GM23338 (cell line): ENCODE measurements at regions not wholly inside any gene's neighbourhood (a gene's known extent, or its start where the extent isn't known, plus 50 kb on each side); places are given as distances from the start of the nearest gene placed in this dataset.

Experiments
- ATAC-seq: fragments of 200-7000 bp; cut with Tn5 transposase; 3 replicates; pipeline ENCODE4 v1.9.1; 2020
- DNase-seq: peaks from one replicate; pipeline ENCODE4 v3.0.0-alpha.2; 2015; ENCODE audit warnings: low spot score
- H2AFZ ChIP-seq: fragments of 200-600 bp; sonication (generic); 2 replicates; pipeline ENCODE4 v1.8.0; 2016; ENCODE audit warnings: antibody characterized with exemption, mild to moderate bottlenecking, moderate library complexity
- H3F3A ChIP-seq: fragments of 200-600 bp; sonication (generic); replicated peaks from 2 replicates; pipeline ENCODE4 v1.8.0; 2017; ENCODE audit warnings: antibody characterized with exemption, mixed run types, low read depth
- H3K27ac ChIP-seq: fragments of 200-600 bp; sonication (generic); 2 replicates; pipeline ENCODE4 v1.6.1; 2016; ENCODE audit warnings: low read depth
- H3K27me3 ChIP-seq: fragments of 200-600 bp; sonication (generic); 2 replicates; pipeline ENCODE4 v1.8.0; 2016; ENCODE audit warnings: mild to moderate bottlenecking, mixed run types, moderate library complexity; ENCODE audit not compliant: insufficient read depth
- H3K36me3 ChIP-seq: fragments of 200-600 bp; sonication (generic); 2 replicates; pipeline ENCODE4 v1.8.0; 2016; ENCODE audit warnings: mild to moderate bottlenecking; ENCODE audit not compliant: insufficient read depth
- H3K4me1 ChIP-seq: fragments of 200-600 bp; sonication (generic); 2 replicates; pipeline ENCODE4 v1.8.0; 2016; ENCODE audit warnings: mild to moderate bottlenecking, moderate library complexity; ENCODE audit not compliant: insufficient read depth
- H3K4me2 ChIP-seq: fragments of 200-600 bp; sonication (generic); 2 replicates; pipeline ENCODE4 v1.7.1; 2017; ENCODE audit warnings: mixed run types
- H3K4me3 ChIP-seq: fragments of 200-600 bp; sonication (generic); 2 replicates; pipeline ENCODE4 v1.6.1; 2016; ENCODE audit warnings: mixed run types
- H3K79me2 ChIP-seq: fragments of 200-600 bp; sonication (generic); replicated peaks from 2 replicates; pipeline ENCODE4 v1.8.0; 2017; ENCODE audit warnings: mild to moderate bottlenecking; ENCODE audit not compliant: insufficient read depth
- H3K9me2 ChIP-seq: fragments of 200-600 bp; sonication (generic); 2 replicates; pipeline ENCODE4 v1.8.0; 2017; ENCODE audit not compliant: insufficient read depth
- H4K20me1 ChIP-seq: fragments of 200-600 bp; sonication (generic); replicated peaks from 2 replicates; pipeline ENCODE4 v1.8.0; 2017; ENCODE audit warnings: mild to moderate bottlenecking; ENCODE audit not compliant: insufficient read depth
- H3K27ac Mint-ChIP-seq: 2 replicates; pipeline ENCODE4 v1.8.0; 2020; ENCODE audit warnings: inconsistent platforms, mild to moderate bottlenecking, moderate library complexity, mixed read lengths
- H3K27me3 Mint-ChIP-seq: 3 replicates; pipeline ENCODE4 v1.8.0; 2022; ENCODE audit warnings: low read depth, mild to moderate bottlenecking, moderate library complexity, mixed read lengths, inconsistent platforms; ENCODE audit not compliant: insufficient read depth, poor library complexity
- H3K36me3 Mint-ChIP-seq: 3 replicates; pipeline ENCODE4 v1.8.0; 2021; ENCODE audit warnings: low read depth, mild to moderate bottlenecking, inconsistent platforms, moderate library complexity, mixed read lengths
- H3K4me1 Mint-ChIP-seq: 3 replicates; pipeline ENCODE4 v1.8.0; 2020; ENCODE audit warnings: mild to moderate bottlenecking, inconsistent platforms, mixed read lengths
- H3K4me3 Mint-ChIP-seq: 3 replicates; pipeline ENCODE4 v1.8.0; 2021; ENCODE audit warnings: moderate library complexity, mild to moderate bottlenecking, inconsistent platforms, mixed read lengths
- H3K9me3 Mint-ChIP-seq: 3 replicates; pipeline ENCODE4 v1.8.0; 2020; ENCODE audit warnings: moderate library complexity, mild to moderate bottlenecking, inconsistent platforms, mixed read lengths
- EZH2 ChIP-seq: fragments of 200-600 bp; sonication (generic); IDR thresholded peaks from one replicate; pipeline ENCODE4 v1.8.0; 2017; ENCODE audit warnings: antibody characterized with exemption, mild to moderate bottlenecking, low read depth; ENCODE audit not compliant: unreplicated experiment
- NANOG ChIP-seq: IDR thresholded peaks from 2 replicates; pipeline ENCODE4 v1.6.1; 2016; ENCODE audit warnings: antibody characterized with exemption, borderline replicate concordance
- POLR2AphosphoS5 ChIP-seq: IDR thresholded peaks from 2 replicates; pipeline ENCODE4 v1.6.1; 2016; ENCODE audit warnings: antibody characterized with exemption, low read depth
- TF ChIP-seq, protein P1 (sequence below): IDR thresholded peaks from 2 replicates; pipeline ENCODE4 v1.6.1; 2016; ENCODE audit warnings: antibody characterized with exemption
- TF ChIP-seq, protein P2 (sequence below), 2 experiments: fragments of 200-600 bp in 1 of 2; sonication (generic) in 1 of 2; conservative IDR thresholded peaks; 2 replicates each; pipeline versions ENCODE4 v1.5.1 to v1.6.1; 2016 to 2017; ENCODE audit warnings: antibody characterized with exemption in 2 of 2, low read depth in 2 of 2, mild to moderate bottlenecking in 2 of 2, moderate library complexity in 1 of 2

DNA sequence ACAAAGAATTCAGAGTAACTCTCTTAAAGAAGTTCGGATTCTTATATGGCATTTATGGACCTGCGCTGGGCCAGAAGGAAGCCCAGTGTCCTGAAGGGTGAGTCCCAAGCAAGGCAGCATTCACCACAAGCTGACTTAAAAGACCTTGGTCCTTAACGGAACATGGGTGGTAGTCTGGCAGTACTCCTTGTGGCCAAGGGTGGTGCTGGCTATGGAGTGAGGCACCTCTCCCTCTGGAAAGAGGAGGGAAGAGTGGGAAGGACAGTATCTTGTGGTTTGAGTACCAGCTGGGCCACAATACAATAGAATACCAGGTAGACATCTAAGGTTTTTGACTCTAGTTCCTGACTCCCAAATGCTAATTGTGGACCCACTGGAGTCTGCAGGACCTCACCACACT is 425.7 kb upstream of the CYLC2 start:
- Mint-ChIP-seq H3K36me3 (peaks cover 21% of the 10 kb centered on the region; the same call in 2 of the 3 replicates), H3K4me1 (no peaks in the 10 kb centered on the region), H3K9me3 (peaks cover 83% of the 10 kb centered on the region), H3K27ac (no peak overlapping the region), H3K27me3 (no peaks in the 10 kb centered on the region), H3K4me3 (no peak overlapping the region)
- ATAC-seq, result no peak
- H3K27me3 ChIP-seq, result no peaks in the 10 kb centered on the region
- H3K79me2 ChIP-seq, result no peaks in the 10 kb centered on the region
- no peaks in the 10 kb centered on the region; the same call in 1 of the 2 replicates for H3K36me3 ChIP-seq
- no peak overlapping the region for H3K4me2 ChIP-seq
- TF ChIP-seq, protein P1, sequence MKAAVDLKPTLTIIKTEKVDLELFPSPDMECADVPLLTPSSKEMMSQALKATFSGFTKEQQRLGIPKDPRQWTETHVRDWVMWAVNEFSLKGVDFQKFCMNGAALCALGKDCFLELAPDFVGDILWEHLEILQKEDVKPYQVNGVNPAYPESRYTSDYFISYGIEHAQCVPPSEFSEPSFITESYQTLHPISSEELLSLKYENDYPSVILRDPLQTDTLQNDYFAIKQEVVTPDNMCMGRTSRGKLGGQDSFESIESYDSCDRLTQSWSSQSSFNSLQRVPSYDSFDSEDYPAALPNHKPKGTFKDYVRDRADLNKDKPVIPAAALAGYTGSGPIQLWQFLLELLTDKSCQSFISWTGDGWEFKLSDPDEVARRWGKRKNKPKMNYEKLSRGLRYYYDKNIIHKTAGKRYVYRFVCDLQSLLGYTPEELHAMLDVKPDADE, result no peak
- TF ChIP-seq NANOG, result no peak
- TF ChIP-seq, protein P2, sequence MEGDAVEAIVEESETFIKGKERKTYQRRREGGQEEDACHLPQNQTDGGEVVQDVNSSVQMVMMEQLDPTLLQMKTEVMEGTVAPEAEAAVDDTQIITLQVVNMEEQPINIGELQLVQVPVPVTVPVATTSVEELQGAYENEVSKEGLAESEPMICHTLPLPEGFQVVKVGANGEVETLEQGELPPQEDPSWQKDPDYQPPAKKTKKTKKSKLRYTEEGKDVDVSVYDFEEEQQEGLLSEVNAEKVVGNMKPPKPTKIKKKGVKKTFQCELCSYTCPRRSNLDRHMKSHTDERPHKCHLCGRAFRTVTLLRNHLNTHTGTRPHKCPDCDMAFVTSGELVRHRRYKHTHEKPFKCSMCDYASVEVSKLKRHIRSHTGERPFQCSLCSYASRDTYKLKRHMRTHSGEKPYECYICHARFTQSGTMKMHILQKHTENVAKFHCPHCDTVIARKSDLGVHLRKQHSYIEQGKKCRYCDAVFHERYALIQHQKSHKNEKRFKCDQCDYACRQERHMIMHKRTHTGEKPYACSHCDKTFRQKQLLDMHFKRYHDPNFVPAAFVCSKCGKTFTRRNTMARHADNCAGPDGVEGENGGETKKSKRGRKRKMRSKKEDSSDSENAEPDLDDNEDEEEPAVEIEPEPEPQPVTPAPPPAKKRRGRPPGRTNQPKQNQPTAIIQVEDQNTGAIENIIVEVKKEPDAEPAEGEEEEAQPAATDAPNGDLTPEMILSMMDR (conservative IDR thresholded peaks at IDR 0.05; ENCODE audit: low read depth in 2 of 2), result no peak
- no peak for TF ChIP-seq POLR2AphosphoS5
- H3K9me2 ChIP-seq, result no peaks in the 10 kb centered on the region
- no peaks in the 10 kb centered on the region for H4K20me1 ChIP-seq
- H3K4me1 ChIP-seq, result no peaks in the 10 kb centered on the region
- H3F3A ChIP-seq, result no peaks in the 10 kb centered on the region
- no peak for DNase-seq
- H2AFZ ChIP-seq, result no peak overlapping the region
- no peak overlapping the region for H3K27ac ChIP-seq
- H3K4me3 ChIP-seq, result no peak overlapping the region

DNA sequence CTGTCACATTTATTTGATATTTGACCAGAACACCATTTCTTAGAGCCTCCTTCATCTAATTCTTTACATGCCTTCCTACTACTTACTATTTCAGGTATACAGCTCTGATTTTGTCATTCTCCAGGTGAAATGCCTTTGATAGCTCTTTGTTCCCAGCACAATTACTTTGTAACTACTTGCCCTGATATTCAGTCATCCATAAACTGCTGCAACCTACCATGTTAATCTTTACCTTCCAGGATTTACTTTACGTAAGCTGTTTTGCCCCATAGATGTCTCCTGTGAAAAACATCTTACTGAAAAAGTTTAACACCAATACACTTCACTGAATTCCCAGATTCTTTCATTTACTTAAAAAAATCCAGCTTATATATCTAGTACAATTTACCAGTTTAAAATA is 443.8 kb upstream of the CYLC2 start:
- ATAC-seq (no peak), DNase-seq (no peak)
- H3K27ac Mint-ChIP-seq, result no peak overlapping the region
- Histone ChIP-seq H3K4me3 (no peak overlapping the region), H3K4me1 (no peaks in the 10 kb centered on the region), H4K20me1 (no peaks in the 10 kb centered on the region), H3K9me2 (no peaks in the 10 kb centered on the region), H3K79me2 (no peaks in the 10 kb centered on the region), H3K27ac (no peak overlapping the region), H3K4me2 (no peak overlapping the region), H2AFZ (no peak overlapping the region), H3K27me3 (no peaks in the 10 kb centered on the region), H3F3A (no peaks in the 10 kb centered on the region), H3K36me3 (peaks cover 7% of the 10 kb centered on the region)
- H3K4me3 Mint-ChIP-seq, result no peak overlapping the region
- TF ChIP-seq EZH2, result no peak
- H3K36me3 Mint-ChIP-seq, result peaks cover 40% of the 10 kb centered on the region
- no peaks in the 10 kb centered on the region for H3K4me1 Mint-ChIP-seq
- peaks cover 3% of the 10 kb centered on the region for H3K27me3 Mint-ChIP-seq
- H3K9me3 Mint-ChIP-seq, result peaks cover 89% of the 10 kb centered on the region

DNA sequence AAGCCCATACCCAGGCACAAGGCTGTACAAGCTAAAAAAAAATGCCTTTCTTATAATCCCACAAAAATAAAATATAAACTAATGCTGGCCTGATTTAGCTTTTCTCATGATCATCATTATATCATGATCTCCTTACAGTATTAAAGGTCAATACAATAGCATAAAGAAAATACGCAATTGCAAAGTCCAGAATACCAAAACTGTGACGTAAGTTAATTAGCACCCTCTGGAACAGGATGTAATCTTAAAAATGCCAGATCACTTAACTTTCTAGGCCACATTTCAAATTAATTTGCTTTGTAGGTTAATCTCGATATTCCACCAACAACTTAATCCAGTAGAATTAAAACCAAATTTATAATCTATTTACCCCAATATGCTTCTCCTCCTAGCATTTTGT is 444.2 kb upstream of the CYLC2 start:
- no peak overlapping the region for H3K27ac Mint-ChIP-seq
- H3K27me3 ChIP-seq, result no peaks in the 10 kb centered on the region
- no peak overlapping the region for H3K4me3 ChIP-seq
- H3F3A ChIP-seq, result no peaks in the 10 kb centered on the region
- H3K4me1 ChIP-seq, result no peaks in the 10 kb centered on the region
- H3K4me3 Mint-ChIP-seq, result no peak overlapping the region
- ATAC-seq (no peak), DNase-seq (no peak)
- no peak overlapping the region for H2AFZ ChIP-seq
- peaks cover 92% of the 10 kb centered on the region for H3K9me3 Mint-ChIP-seq
- no peak for TF ChIP-seq POLR2AphosphoS5
- no peak overlapping the region for H3K4me2 ChIP-seq
- no peak overlapping the region for H3K27ac ChIP-seq
- H3K4me1 Mint-ChIP-seq, result no peaks in the 10 kb centered on the region
- H4K20me1 ChIP-seq, result no peaks in the 10 kb centered on the region
- peaks cover 7% of the 10 kb centered on the region for H3K36me3 ChIP-seq
- peaks cover 39% of the 10 kb centered on the region for H3K36me3 Mint-ChIP-seq
- no peaks in the 10 kb centered on the region for H3K9me2 ChIP-seq
- H3K27me3 Mint-ChIP-seq, result peaks cover 3% of the 10 kb centered on the region
- no peaks in the 10 kb centered on the region for H3K79me2 ChIP-seq
